ENCODE measurements at regions not wholly inside any gene's neighbourhood (a gene's known extent, or its start where the extent isn't known, plus 50 kb on each side); places are given as distances from the start of the nearest gene placed in this dataset.
"Not testable (repeated sequence)": the region's sequence is repeated elsewhere in the genome, so short reads cannot be mapped to it uniquely, and the experiment has no call there.

- H3K4me3 Mint-ChIP-seq: no peak overlapping the region
- no peak overlapping the region for H3K27ac Mint-ChIP-seq
- H3K36me3 Mint-ChIP-seq (ENCODE audit: insufficient read depth in 2 of 2): no peaks in the 10 kb centered on the region
- no peaks in the 10 kb centered on the region for H3K9me3 Mint-ChIP-seq
- H3K4me1 Mint-ChIP-seq (ENCODE audit: low read depth): no peaks in the 10 kb centered on the region
- DNase-seq (no peak), ATAC-seq (replicated peaks in 1 of 2) (no peak)
- no peaks in the 10 kb centered on the region for H3K27me3 Mint-ChIP-seq (ENCODE audit: low read depth)
These were observed 260.6 kb downstream of the GOLGA6L6 start for GRCh38 chr15:20280933-20281463.

GRCh38 chr15:20280141-20280932 lies 261.3 kb downstream of the GOLGA6L6 start:
- not testable (repeated sequence) for ATAC-seq (replicated peaks in 1 of 2); H3K4me1 Mint-ChIP-seq (ENCODE audit: low read depth); H3K36me3 Mint-ChIP-seq (ENCODE audit: insufficient read depth in 2 of 2)

GRCh38 chr15:20279056-20279455 lies 262.5 kb downstream of the GOLGA6L6 start:
- ATAC-seq (replicated peaks in 1 of 2); H3K4me3 Mint-ChIP-seq; H3K9me3 Mint-ChIP-seq; H3K36me3 Mint-ChIP-seq (ENCODE audit: insufficient read depth in 2 of 2); H3K27me3 Mint-ChIP-seq (ENCODE audit: low read depth); H3K27ac Mint-ChIP-seq; DNase-seq; H3K4me1 Mint-ChIP-seq (ENCODE audit: low read depth): not testable (repeated sequence)

More at GRCh38 chr15:20280141-20280932, 261.3 kb downstream of the GOLGA6L6 start:
- not testable (repeated sequence) for H3K9me3 Mint-ChIP-seq; H3K27me3 Mint-ChIP-seq (ENCODE audit: low read depth); H3K4me3 Mint-ChIP-seq; H3K27ac Mint-ChIP-seq; DNase-seq

DNA sequence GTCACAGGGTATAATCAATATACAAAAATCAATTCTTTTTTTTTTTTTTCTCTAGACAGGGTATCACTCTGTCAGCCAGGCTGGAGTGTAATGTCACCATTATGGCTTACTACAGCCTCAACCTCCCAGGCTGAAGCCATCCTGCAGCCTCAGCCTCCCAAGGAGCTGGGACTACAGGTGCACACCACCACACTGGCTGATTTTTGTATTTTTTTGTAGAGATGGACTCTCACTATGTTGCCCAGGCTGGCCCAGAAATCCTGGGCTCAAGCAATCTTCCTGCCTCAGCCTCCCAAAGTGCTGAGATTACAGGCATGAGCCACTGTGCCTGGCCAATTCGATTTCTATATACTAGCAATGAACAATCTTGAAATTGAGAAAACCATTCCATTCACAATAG lies 263.2 kb downstream of the GOLGA6L6 start:
- not testable (repeated sequence) for H3K9me3 Mint-ChIP-seq; H3K27me3 Mint-ChIP-seq (ENCODE audit: low read depth); DNase-seq; ATAC-seq (replicated peaks in 1 of 2); H3K27ac Mint-ChIP-seq; H3K36me3 Mint-ChIP-seq (ENCODE audit: insufficient read depth in 2 of 2); H3K4me1 Mint-ChIP-seq (ENCODE audit: low read depth); H3K4me3 Mint-ChIP-seq

DNA sequence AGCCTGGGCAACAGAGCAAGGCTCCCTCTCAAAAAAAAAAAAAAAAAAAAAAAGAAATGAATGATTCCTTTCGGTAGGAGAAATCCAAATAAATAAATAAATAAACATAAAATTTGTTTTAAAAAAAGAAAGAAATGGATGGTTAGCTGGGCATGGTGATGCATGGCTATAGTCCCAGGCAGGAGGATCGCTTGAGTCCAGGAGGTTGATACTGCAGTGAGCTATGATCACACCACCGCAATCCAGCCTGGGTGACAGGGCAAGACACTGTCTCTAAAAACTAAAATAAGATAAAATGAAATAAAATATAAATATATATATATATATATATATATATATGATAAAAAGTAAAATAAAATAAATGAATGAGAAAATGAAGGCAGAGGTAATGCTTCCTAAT lies 264.1 kb downstream of the GOLGA6L6 start:
- H3K4me1 Mint-ChIP-seq (ENCODE audit: low read depth); DNase-seq; H3K4me3 Mint-ChIP-seq; H3K9me3 Mint-ChIP-seq; H3K27ac Mint-ChIP-seq; ATAC-seq (replicated peaks in 1 of 2); H3K27me3 Mint-ChIP-seq (ENCODE audit: low read depth); H3K36me3 Mint-ChIP-seq (ENCODE audit: insufficient read depth in 2 of 2): not testable (repeated sequence)

GRCh38 chr15:20276312-20277114 lies 265.1 kb downstream of the GOLGA6L6 start:
- H3K4me3 Mint-ChIP-seq; H3K36me3 Mint-ChIP-seq (ENCODE audit: insufficient read depth in 2 of 2); H3K9me3 Mint-ChIP-seq; H3K27ac Mint-ChIP-seq; DNase-seq; H3K4me1 Mint-ChIP-seq (ENCODE audit: low read depth); H3K27me3 Mint-ChIP-seq (ENCODE audit: low read depth); ATAC-seq (replicated peaks in 1 of 2): not testable (repeated sequence)

GRCh38 chr15:20275373-20275967 lies 266.1 kb downstream of the GOLGA6L6 start:
- not testable (repeated sequence) for ATAC-seq (replicated peaks in 1 of 2)

GRCh38 chr15:20272422-20273184 lies 269.0 kb downstream of the GOLGA6L6 start:
- H3K27ac Mint-ChIP-seq: no peak overlapping the region
- ATAC-seq (replicated peaks in 1 of 2) (peak in 1 of 2 donors; percentile 19), DNase-seq (no peak)
- no peaks in the 10 kb centered on the region for H3K27me3 Mint-ChIP-seq (ENCODE audit: low read depth)
- H3K4me3 Mint-ChIP-seq: no peak overlapping the region
- no peaks in the 10 kb centered on the region for H3K9me3 Mint-ChIP-seq
- H3K36me3 Mint-ChIP-seq (ENCODE audit: insufficient read depth in 2 of 2): no peaks in the 10 kb centered on the region
- no peaks in the 10 kb centered on the region for H3K4me1 Mint-ChIP-seq (ENCODE audit: low read depth)

More at GRCh38 chr15:20275373-20275967, 266.1 kb downstream of the GOLGA6L6 start:
- not testable (repeated sequence) for H3K4me3 Mint-ChIP-seq; H3K9me3 Mint-ChIP-seq; H3K27me3 Mint-ChIP-seq (ENCODE audit: low read depth); H3K4me1 Mint-ChIP-seq (ENCODE audit: low read depth); DNase-seq; H3K27ac Mint-ChIP-seq; H3K36me3 Mint-ChIP-seq (ENCODE audit: insufficient read depth in 2 of 2)

- ATAC-seq (replicated peaks in 1 of 2) (no peak), DNase-seq (no peak)
- no peaks in the 10 kb centered on the region for H3K4me1 Mint-ChIP-seq (ENCODE audit: low read depth)
- no peaks in the 10 kb centered on the region for H3K36me3 Mint-ChIP-seq (ENCODE audit: insufficient read depth in 2 of 2)
- H3K27me3 Mint-ChIP-seq (ENCODE audit: low read depth): no peaks in the 10 kb centered on the region
- no peak overlapping the region for H3K27ac Mint-ChIP-seq
- no peaks in the 10 kb centered on the region for H3K9me3 Mint-ChIP-seq
- no peak overlapping the region for H3K4me3 Mint-ChIP-seq
These were observed 270.0 kb downstream of the GOLGA6L6 start for GRCh38 chr15:20271647-20272046.

- not testable (repeated sequence) for H3K27ac Mint-ChIP-seq; H3K36me3 Mint-ChIP-seq (ENCODE audit: insufficient read depth in 2 of 2); H3K4me1 Mint-ChIP-seq (ENCODE audit: low read depth); H3K9me3 Mint-ChIP-seq; H3K27me3 Mint-ChIP-seq (ENCODE audit: low read depth); DNase-seq; H3K4me3 Mint-ChIP-seq; ATAC-seq (replicated peaks in 1 of 2)
These were observed 271.6 kb downstream of the GOLGA6L6 start for GRCh38 chr15:20269956-20270355.

DNA sequence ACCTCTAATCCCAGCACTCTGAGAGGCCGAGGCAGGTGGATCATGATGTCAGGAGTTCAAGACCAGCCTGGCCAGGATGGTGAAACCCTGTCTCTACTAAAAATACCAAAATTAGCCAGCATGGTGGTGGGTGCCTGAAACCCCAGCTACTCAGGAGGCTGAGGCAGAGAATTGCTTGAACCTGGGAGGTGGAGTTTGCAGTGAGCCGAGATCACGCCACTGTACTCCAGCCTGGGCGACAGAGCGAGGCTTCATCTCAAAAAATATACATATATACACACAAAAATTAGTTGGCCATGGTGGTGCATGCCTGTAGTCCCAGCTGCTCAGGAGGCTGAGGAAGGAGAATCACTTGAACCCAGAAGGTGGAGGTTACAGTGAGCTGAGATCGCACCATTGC lies 273.6 kb downstream of the GOLGA6L6 start:
- not testable (repeated sequence) for ATAC-seq (replicated peaks in 1 of 2); H3K4me1 Mint-ChIP-seq (ENCODE audit: low read depth); H3K9me3 Mint-ChIP-seq; H3K27me3 Mint-ChIP-seq (ENCODE audit: low read depth); DNase-seq; H3K27ac Mint-ChIP-seq; H3K36me3 Mint-ChIP-seq (ENCODE audit: insufficient read depth in 2 of 2); H3K4me3 Mint-ChIP-seq

DNA sequence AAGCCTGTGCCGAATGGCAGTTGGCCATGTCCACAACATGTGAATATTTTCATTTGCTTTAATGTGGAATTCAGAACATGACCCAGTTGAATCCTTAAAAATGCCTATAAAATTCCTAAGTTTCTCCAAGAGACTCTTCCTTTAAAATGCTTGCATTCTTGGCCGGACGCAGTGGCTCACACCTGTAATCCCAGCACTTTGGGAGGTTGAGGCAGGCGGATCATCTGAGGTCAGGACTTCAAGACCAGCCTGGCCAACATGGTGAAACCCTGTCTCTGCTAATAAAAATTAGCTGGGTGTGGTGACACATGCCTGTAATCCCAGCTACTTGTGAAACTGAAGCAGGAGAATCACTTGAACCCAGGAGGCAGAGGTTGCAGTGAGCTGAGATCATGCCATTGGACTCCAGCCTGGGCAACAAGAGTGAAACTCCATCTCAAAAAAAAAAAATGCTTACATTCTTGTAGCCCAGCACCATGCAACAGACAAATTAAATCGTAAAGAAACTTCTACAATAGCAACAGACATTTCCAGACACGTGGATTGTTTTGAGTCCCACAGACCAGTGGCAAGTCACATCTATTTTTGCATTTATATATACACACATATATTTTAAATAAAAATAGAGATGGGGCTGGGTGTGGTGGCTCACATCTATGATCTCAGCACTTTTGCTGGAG lies 274.4 kb downstream of the GOLGA6L6 start:
- not testable (repeated sequence) for ATAC-seq (replicated peaks in 1 of 2); DNase-seq; H3K27ac Mint-ChIP-seq; H3K27me3 Mint-ChIP-seq (ENCODE audit: low read depth); H3K4me1 Mint-ChIP-seq (ENCODE audit: low read depth); H3K4me3 Mint-ChIP-seq; H3K9me3 Mint-ChIP-seq; H3K36me3 Mint-ChIP-seq (ENCODE audit: insufficient read depth in 2 of 2)

All from activated T-cell treated with anti-CD3 and anti-CD28 coated beads, Interleukin-2, amount 50 U/mL, for 72 hours (primary cell).